ENCODE measurements at regions not wholly inside any gene's neighbourhood (a gene's known extent, or its start where the extent isn't known, plus 50 kb on each side); places are given as distances from the start of the nearest gene placed in this dataset.
"Not testable (repeated sequence)": the region's sequence is repeated elsewhere in the genome, so short reads cannot be mapped to it uniquely, and the experiment has no call there.

DNA sequence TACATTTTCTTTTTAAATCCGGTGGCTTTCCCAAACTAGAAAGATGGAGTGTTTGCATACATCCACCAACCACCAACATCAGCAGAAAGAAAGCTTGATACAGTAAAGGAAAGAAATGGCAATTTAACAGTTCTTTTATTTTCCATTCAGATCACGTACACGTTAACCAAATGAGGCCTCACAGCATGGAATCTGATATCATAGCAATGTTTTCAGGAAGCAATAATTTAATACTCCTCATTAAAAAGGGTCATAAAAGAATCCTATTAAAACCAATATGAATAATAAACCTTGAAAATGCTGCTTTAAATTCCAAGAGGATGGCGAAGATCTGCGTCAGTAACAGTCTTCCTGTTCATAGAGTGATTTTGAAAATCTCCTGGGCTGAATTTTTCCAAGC lies 1562.1 kb downstream of the KHDRBS2 start:
- DNase-seq; intact Hi-C loops (cut with DNase I, micrococcal nuclease); ATAC-seq: not testable (repeated sequence)

DNA sequence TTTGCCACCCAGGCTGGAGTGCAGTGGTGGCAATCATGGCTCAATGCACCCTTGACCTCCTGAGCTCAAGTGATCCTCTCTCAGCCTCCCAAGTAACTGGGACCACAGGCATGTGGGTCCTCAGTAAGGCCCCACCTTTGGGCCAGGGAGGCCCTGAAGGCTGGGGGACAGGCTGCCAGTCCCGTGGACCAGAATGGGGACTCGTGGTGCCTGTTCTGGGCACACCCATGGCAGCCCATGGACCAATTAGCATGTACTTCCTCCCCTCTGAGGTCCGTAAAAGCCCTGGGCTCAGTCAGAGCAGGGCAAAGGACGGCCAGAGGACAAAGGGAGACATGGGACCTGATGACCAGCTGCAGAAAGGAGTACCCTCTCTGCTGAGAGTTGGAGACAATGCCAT lies 1590.8 kb downstream of the KHDRBS2 start:
- ATAC-seq (no peak), DNase-seq (no peak)
- intact Hi-C loops (cut with DNase I, micrococcal nuclease): no loop called here

DNA sequence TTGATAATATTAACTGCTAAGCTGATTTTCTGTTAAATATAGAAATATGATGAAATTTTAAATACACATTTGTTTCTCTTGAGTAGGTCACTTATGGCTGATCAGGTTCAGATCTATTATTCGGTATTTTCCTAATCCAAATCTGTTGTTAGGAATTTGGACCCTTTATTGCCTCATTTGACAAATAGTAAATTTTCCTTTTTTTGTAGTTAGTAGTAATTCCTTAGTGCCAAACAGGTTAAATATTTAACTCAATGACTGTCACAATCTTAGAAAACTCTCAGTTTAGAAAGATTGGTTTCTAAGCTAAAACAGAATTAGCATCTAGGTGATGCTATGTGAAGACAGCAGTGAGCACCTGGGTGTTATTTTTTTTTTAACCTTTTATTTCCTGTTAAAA lies 1598.9 kb downstream of the KHDRBS2 start:
- intact Hi-C loops (cut with DNase I, micrococcal nuclease): loop anchor here in 1 of 2 donors (10.0 kb wide), 1 partner anchor 198 kb away; no protein-coding TSS in a partner anchor
- DNase-seq (no peak), ATAC-seq (no peak)

- DNase-seq (no peak), ATAC-seq (no peak)
- intact Hi-C loops (cut with DNase I, micrococcal nuclease): loop anchor here in 1 of 2 donors (10.0 kb wide), 1 partner anchor 203 kb away; no protein-coding TSS in a partner anchor
These were observed 1604.2 kb downstream of the KHDRBS2 start for GRCh38 chr6:60681806-60682205.

- intact Hi-C loops (cut with DNase I, micrococcal nuclease): no loop called here
- no peak for ATAC-seq
These were observed 1606.8 kb downstream of the KHDRBS2 start for GRCh38 chr6:60679175-60679574.

GRCh38 chr6:60671369-60671768 lies 1614.7 kb downstream of the KHDRBS2 start:
- intact Hi-C loops (cut with DNase I, micrococcal nuclease): no loop called here
- DNase-seq (no peak), ATAC-seq (no peak)

More at GRCh38 chr6:60679175-60679574, 1606.8 kb downstream of the KHDRBS2 start:
- DNase-seq: no peak

DNA sequence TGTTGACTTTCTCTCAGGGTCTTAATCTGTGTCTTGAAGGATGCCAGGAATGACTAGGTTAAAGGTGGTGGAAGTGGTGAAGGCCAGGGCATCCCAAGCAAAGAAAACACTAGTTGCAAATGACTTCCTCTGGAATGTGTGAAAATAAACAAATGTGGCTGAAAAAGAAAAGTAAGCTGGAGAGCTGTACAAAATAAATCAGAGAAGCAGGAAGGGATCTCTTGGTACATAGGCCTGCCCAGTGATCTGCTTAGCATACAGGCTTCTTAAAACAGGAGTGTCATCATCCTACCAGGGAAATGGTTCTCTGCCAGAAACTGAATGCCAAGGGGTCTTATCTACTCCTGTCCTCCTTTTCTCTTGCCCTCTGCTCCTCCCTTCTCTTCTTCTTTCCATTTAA lies 1616.0 kb downstream of the KHDRBS2 start:
- no peak for ATAC-seq
- no peak for DNase-seq
- intact Hi-C loops (cut with DNase I, micrococcal nuclease): no loop called here

DNA sequence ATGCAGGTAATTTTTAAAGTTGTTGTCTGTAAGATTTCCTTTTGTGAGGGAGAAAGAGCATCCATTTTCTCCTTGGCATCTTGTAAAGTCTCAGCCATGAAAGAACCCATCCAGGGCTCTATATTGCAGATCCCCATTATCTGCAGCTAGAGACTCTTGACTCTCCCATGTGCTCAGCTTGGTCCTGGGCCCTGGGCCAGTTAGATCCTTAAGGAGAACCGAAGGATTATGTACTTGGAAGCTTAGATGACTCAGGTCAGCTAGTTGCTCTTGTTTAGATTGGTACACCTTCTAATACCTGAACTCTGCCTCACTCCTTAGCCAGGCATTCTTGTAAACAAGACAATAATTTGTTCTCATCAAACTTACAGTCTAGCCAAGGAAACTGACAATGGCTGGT lies 1617.6 kb downstream of the KHDRBS2 start:
- DNase-seq (no peak), ATAC-seq (no peak)
- intact Hi-C loops (cut with DNase I, micrococcal nuclease): no loop called here

- ATAC-seq: not testable (repeated sequence)
These were observed 1622.8 kb downstream of the KHDRBS2 start for GRCh38 chr6:60663199-60663598.

GRCh38 chr6:60643870-60644269 lies 1642.2 kb downstream of the KHDRBS2 start:
- DNase-seq (no peak), ATAC-seq (no peak)
- intact Hi-C loops (cut with DNase I, micrococcal nuclease): no loop called here

More at GRCh38 chr6:60663199-60663598, 1622.8 kb downstream of the KHDRBS2 start:
- intact Hi-C loops (cut with DNase I, micrococcal nuclease); DNase-seq: not testable (repeated sequence)

DNA sequence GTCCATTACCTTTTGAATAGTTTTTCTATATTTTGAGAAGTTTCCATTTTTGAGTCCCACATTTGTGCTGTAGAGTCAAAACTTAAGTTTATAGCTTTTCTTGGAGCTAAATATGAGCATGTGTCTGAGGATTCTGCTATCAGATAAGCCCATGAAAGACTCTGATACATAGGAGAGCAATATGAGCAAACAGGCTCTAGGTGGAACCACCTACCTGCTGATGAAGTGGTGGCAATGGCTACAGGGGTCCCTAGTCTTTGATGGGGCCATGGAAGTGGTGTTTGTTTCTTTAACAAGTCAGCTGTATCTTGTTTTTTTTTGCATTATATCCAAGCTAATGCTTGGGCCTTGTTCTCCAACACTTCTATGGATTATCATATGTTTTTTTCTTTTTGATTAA lies 1646.8 kb downstream of the KHDRBS2 start:
- DNase-seq; intact Hi-C loops (cut with DNase I, micrococcal nuclease); ATAC-seq: not testable (repeated sequence)
